VCaP (cell line): ENCODE measurements at regions not wholly inside any gene's neighbourhood (a gene's known extent, or its start where the extent isn't known, plus 50 kb on each side); places are given as distances from the start of the nearest gene placed in this dataset.
"Not testable (repeated sequence)": the region's sequence is repeated elsewhere in the genome, so short reads cannot be mapped to it uniquely, and the experiment has no call there.

ENCODE experiments used
- H3K27ac ChIP-seq: fragments of 450-650 bp; 2 replicates; pipeline ENCODE4 v1.5.1; 2017
- CTCF ChIP-seq: fragments of 450-650 bp; conservative IDR thresholded peaks from 2 replicates; pipeline ENCODE4 v1.5.1; 2017; ENCODE audit warnings: mild to moderate bottlenecking, moderate library complexity

GRCh38 chr14:29016050-29016900, 249.7 kb downstream of the FOXG1 start:
- peak; percentile 73 for TF ChIP-seq CTCF
- H3K27ac ChIP-seq, result no peak overlapping the region

DNA sequence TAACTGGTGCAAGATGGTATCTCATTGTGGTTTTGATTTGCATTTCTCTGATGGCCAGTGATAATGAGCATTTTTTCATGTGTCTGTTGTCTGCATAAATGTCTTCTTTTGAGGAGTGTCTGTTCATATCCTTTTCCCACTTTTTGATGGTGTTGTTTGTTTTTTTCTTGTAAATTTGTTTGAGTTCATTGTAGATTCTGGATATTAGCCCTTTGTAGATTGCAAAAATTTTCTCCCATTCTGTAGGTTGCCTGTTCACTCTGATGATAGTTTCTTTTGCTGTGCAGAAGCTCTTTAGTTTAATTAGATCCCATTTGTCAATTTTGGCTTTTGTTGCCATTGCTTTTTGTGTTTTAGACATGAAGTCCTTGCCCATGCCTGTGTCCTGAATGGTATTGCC, 256.9 kb downstream of the FOXG1 start:
- not testable (repeated sequence) for H3K27ac ChIP-seq

DNA sequence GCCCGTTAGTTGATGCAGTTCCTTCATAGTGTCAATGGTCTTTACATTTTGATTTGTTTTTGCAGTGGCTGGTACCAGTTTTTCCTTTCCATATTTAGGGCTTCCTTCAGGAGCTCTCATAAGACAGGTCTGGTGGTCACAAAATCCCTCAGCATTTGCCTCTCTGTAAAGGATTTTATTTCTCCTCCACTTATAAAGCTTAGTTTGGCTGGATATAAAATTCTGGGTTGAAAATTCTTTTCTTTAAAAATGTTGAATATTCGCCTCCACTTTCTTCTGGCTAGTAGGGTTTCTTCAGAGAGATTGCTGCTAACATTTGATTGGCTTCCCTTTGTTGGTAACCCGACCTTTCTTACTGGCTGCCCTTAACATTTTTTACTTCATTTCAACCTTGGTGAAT, 260.9 kb downstream of the FOXG1 start:
- H3K27ac ChIP-seq, result not testable (repeated sequence)

DNA sequence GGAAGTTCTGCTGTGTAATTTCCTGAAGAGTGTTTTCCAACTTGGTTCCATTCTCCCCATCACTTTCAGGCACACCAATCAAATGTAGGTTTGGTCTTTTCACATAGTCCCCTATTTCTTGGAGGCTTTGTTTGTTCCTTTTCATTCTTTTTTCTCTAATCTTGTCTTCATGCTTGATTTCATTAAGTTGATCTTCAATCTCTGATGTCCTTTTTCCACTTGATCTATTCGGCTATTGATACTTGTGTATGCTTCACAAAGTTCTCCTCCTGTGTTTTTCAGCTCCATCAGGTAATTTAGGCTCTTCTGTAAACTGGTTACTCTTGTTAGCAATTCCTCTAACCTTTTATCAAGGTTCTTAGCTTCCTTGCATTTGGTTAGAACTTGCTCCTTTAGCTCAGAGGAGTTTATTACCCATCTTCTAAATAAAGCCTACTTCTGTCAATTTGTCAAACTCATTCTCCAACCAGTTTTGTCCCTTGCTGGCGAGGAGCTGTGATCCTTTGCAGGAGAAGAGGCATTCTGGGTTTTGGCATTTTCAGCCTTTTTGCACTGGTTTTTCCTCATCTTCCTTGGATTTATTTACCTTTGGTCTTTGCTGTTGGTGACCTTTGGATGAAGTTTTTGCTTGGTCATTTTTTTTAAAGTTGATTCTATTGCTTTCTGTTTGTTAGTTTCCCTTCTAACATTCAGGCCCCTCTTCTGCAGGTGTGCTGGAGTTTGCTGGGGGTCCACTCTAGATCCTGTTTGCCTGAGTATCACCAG, 261.5 kb downstream of the FOXG1 start:
- not testable (repeated sequence) for H3K27ac ChIP-seq

DNA sequence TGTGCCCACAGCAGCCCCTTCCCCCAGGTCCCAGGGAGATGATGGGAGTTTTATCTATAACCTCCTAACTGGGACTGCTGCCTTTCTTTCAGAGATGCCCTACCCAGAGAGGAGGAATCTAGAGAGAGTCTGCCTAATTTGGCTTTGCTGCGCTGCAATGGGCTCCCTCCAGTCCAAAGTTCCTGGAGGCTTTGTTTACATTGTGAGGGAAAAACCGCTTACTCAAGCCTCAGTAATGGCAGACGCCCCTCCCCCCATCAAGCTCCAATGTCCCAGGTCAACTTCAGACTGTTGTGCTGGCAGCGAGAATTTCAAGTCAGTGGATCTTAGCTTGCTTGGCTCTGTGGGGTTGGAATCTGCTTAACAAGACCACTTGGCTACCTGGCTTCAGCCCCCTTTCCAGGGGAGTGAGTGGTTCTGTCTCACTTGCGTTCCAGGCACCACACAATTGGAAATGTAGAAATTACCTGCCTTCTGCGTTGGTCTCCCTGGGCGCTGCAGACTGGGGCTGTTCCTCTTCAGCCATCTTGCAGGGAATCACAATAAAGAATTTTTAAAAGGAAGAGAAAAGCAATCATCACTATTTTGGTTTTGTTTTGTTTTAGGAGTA, 262.5 kb downstream of the FOXG1 start:
- TF ChIP-seq CTCF, result no peak
- H3K27ac ChIP-seq, result no peak overlapping the region

DNA sequence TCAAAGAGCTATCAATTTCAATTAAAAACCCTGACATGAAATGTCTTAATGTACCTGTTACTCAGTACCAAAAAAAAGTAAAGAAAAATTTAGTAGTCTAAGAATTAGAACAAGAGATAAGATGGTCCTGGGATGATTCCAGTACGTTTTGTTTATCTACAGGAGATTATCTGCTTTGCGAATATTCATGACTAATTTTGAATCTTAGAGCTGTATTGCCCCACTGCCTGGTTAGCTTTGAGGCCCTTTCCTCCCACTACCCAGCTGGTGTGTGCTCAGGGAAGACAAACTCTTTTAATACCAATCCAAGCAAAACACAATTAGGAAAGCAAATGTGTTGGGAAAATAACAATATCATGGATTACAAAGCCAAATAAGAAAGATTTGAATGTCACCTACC, 263.5 kb downstream of the FOXG1 start:
- H3K27ac ChIP-seq, result no peak overlapping the region
- no peak for TF ChIP-seq CTCF

GRCh38 chr14:29030970-29031369, 264.4 kb downstream of the FOXG1 start:
- no peak overlapping the region for H3K27ac ChIP-seq
- no peak for TF ChIP-seq CTCF

DNA sequence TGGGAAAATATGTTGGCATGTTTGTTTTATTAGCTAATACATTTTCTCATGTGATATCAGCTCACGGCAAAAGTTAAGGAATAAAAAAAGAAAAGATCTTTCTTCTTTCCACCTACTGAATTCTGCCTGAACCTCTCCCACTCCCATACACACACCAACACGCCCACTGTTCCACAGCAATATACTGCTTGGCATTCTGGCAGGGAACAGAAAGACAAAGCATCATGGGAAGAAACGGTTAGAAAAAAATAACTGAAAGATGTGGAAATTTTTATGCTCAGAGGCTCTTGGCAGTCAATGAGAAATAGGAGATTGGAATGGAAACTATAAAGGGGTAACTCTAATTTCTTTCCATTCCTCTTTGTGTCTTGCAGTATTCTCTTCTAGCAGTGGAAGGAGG, 268.5 kb downstream of the FOXG1 start:
- TF ChIP-seq CTCF, result no peak
- no peak overlapping the region for H3K27ac ChIP-seq

- no peak for TF ChIP-seq CTCF
- no peak overlapping the region for H3K27ac ChIP-seq
These were observed 270.8 kb downstream of the FOXG1 start for GRCh38 chr14:29037411-29037810.
